Psoas muscle (tissue), 7 donors: ENCODE measurements at regions not wholly inside any gene's neighbourhood (a gene's known extent, or its start where the extent isn't known, plus 50 kb on each side); places are given as distances from the start of the nearest gene placed in this dataset.

Experiments
- ATAC-seq, 4 donors: fragments of 200-7000 bp; cut with Tn5 transposase; one replicate each; pipeline ENCODE4 v1.9.1; 2020; ENCODE audit warnings: moderate library complexity in 3 of 4, mild to moderate bottlenecking in 2 of 4
- DNase-seq, 2 donors: peaks; one replicate each; pipeline ENCODE4 v3.0.0-alpha.2; 2020
- H3K27ac ChIP-seq: fragments of 200-600 bp; one replicate; pipeline ENCODE4 v1.8.0; 2022
- H3K27me3 ChIP-seq, 3 donors: fragments of 200-600 bp in 1 of 3; one replicate each; pipeline versions ENCODE4 v1.6.1 to v1.8.0; 2013 to 2022; ENCODE audit warnings: low read length in 2 of 3, mild to moderate bottlenecking in 2 of 3, moderate library complexity in 1 of 3; ENCODE audit not compliant: insufficient read depth in 3 of 3
- H3K36me3 ChIP-seq, 2 donors: fragments of 200-600 bp in 1 of 2; one replicate each; pipeline versions ENCODE4 v1.6.1 to v1.8.0; 2013 to 2022; ENCODE audit warnings: low read depth in 1 of 2, mild to moderate bottlenecking in 1 of 2, moderate library complexity in 1 of 2; ENCODE audit not compliant: insufficient read depth in 1 of 2
- H3K4me1 ChIP-seq: fragments of 200-600 bp; one replicate; pipeline ENCODE4 v1.8.0; 2022
- H3K4me3 ChIP-seq: fragments of 200-600 bp; one replicate; pipeline ENCODE4 v1.8.0; 2022; ENCODE audit warnings: mild to moderate bottlenecking
- H3K9me3 ChIP-seq: fragments of 200-600 bp; one replicate; pipeline ENCODE4 v1.8.0; 2022
- WGBS, 3 donors: extraction: QIAGEN DNeasy Blood & Tissue Kit; methylation state at CpG; one replicate each; pipeline versions ENCODE4 v1.1.6 to v1.1.7; 2013; 5-methylcytosine and 5-hydroxymethylcytosine counted together
- intact Hi-C, 2 donors: fragments of 100-400 bp; cut with DNase I; formaldehyde crosslinking; loops; one replicate each; pipeline versions ENCODE4 v1.11.0 to v1.14.2; 2022
- TF ChIP-seq, protein P1 (sequence below): fragments of 200-600 bp; IDR thresholded peaks from one replicate; pipeline ENCODE4 v1.8.0; 2022; ENCODE audit warnings: antibody characterized with exemption
- donor health status: healthy with polysubstance abuse.
- donor health status: DM: no; HTN: no; CAD: no; lungs with moderate emphysema.
- donor health status: Bipolar disorder and iron deficiency.
- donor health status: healthy.
- donor health status: DM: yes; HTN: yes; CAD: no.
- donor health status: DM: no; HTN: no; CAD: no.
- donor health status: DM: yes; HTN: yes; CAD: no.

DNA sequence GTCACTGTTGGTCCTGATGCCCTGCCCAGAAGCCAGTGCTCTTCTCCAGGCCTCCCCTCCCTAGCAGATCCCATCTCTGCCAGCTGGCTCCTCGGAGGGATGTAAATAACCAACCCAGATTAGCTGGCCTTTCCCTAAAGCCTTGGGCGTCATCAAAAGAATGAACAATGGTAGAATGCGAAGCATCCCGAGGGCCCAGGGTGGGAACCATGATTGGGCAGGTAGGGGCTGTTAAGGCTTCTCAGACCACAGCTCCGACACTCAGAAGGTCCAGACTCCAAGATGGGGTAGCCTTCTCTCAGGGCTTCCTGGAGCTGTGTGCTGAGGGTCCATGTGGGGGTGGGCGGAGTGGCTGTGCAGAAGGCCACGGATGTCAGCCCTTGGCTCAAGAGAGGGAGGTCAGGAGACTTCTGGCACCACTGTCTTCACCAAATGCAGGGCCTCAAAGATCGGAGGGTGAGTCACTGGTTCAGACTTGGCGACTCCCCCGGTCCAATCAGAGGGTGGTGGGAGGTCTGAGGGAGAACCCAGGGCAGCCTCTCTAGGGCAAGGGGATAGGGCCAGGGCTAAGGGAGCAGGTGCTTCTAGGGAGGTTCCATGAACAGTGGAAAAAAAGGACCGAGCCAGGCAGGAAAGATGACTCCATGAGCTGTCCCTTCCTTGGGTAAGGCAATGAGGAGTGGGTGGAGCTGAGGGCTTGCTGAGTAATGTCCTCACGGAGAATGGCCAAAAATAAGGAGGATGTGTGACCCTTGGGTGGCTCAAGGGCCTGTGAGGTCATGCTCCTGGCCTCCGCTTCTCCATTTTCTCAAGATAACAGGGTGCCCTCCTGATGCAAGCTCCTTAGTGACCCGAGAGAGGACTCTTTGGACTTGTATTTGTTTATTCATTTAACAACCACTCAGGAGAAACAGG, 58.4 kb upstream of the EPS8L3 start:
- WGBS, 3 donors, result 43 to 50% (median 48%) methylated on average over 14 of the region's 14 CpGs
- ATAC-seq, result peak; percentile 70 to 78 (median 73)
- peak; percentile 82 to 83 for DNase-seq
- H3K27me3 ChIP-seq, result no peaks in the 10 kb centered on the region
- H3K9me3 ChIP-seq, result no peaks in the 10 kb centered on the region
- H3K27ac ChIP-seq, result peak overlapping the region; percentile 80
- intact Hi-C loops, result no loop called here
- H3K4me1 ChIP-seq, result peaks cover 41% of the 10 kb centered on the region
- H3K36me3 ChIP-seq, result no peaks in the 10 kb centered on the region
- TF ChIP-seq, protein P1, sequence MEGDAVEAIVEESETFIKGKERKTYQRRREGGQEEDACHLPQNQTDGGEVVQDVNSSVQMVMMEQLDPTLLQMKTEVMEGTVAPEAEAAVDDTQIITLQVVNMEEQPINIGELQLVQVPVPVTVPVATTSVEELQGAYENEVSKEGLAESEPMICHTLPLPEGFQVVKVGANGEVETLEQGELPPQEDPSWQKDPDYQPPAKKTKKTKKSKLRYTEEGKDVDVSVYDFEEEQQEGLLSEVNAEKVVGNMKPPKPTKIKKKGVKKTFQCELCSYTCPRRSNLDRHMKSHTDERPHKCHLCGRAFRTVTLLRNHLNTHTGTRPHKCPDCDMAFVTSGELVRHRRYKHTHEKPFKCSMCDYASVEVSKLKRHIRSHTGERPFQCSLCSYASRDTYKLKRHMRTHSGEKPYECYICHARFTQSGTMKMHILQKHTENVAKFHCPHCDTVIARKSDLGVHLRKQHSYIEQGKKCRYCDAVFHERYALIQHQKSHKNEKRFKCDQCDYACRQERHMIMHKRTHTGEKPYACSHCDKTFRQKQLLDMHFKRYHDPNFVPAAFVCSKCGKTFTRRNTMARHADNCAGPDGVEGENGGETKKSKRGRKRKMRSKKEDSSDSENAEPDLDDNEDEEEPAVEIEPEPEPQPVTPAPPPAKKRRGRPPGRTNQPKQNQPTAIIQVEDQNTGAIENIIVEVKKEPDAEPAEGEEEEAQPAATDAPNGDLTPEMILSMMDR, result no peak
- H3K4me3 ChIP-seq, result no peak overlapping the region

DNA sequence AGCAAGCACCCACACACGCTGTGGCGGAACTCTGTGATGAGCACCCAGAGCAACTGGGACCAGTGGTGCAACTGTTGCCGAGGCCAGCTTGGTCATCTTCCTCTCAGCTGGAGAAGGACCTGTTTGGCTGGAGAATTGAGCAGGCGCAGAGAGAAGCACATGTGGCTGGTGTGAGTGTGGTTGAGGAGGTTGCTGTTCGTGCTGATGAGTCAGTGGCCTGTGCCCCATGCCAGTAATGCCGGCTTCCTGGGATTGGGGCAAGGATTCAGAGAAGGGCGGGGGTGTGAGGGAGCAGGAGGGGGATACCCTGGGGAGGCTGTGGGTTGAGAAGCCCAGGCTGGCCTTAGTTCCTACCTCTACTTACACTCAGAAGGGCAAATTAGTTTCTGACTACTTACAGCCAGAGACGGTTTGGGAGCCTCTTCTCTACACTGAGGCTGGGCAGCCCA, 57.5 kb upstream of the EPS8L3 start:
- ATAC-seq, result peak; percentile 74 to 82 (median 80)
- H3K9me3 ChIP-seq, result no peaks in the 10 kb centered on the region
- intact Hi-C loops, result no loop called here
- WGBS, 3 donors, result 49 to 57% (median 50%) methylated on average over 8 of the region's 8 CpGs
- peak; percentile 88 to 90 for DNase-seq
- peaks cover 41% of the 10 kb centered on the region for H3K4me1 ChIP-seq
- peak overlapping the region; percentile 80 for H3K27ac ChIP-seq
- TF ChIP-seq, protein P1, result no peak
- no peaks in the 10 kb centered on the region for H3K36me3 ChIP-seq
- H3K4me3 ChIP-seq, result no peak overlapping the region
- H3K27me3 ChIP-seq, result no peaks in the 10 kb centered on the region

DNA sequence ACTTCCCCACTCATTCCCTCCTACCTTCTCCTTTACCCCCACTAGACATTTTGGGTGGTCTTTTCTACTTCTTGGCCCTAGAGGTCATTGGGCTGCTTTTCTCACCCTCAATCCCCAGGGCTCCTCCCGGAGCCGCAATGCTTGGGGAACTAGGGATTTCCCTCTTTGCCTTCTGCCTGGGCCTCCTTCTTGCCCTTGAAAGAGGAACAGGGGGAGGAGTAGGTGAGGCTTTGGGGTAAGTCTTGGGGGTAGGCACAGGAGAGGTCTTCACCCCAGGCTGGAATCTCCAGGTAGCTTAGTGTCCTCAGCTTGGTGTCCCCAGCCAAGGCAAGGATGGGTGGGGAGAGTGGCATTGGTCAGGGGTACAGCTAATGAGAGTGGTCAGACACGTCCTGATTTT, 56.2 kb upstream of the EPS8L3 start:
- Histone ChIP-seq H3K36me3 (no peaks in the 10 kb centered on the region), H3K9me3 (peaks cover 4% of the 10 kb centered on the region), H3K27me3 (no peaks in the 10 kb centered on the region), H3K27ac (no peak overlapping the region), H3K4me3 (no peak overlapping the region), H3K4me1 (peaks cover 35% of the 10 kb centered on the region)
- no peak for ATAC-seq
- no peak for DNase-seq
- TF ChIP-seq, protein P1, result no peak
- WGBS, 3 donors, result 91 to 94% (median 93%) methylated on average over 3 of the region's 3 CpGs
- intact Hi-C loops, result no loop called here

DNA sequence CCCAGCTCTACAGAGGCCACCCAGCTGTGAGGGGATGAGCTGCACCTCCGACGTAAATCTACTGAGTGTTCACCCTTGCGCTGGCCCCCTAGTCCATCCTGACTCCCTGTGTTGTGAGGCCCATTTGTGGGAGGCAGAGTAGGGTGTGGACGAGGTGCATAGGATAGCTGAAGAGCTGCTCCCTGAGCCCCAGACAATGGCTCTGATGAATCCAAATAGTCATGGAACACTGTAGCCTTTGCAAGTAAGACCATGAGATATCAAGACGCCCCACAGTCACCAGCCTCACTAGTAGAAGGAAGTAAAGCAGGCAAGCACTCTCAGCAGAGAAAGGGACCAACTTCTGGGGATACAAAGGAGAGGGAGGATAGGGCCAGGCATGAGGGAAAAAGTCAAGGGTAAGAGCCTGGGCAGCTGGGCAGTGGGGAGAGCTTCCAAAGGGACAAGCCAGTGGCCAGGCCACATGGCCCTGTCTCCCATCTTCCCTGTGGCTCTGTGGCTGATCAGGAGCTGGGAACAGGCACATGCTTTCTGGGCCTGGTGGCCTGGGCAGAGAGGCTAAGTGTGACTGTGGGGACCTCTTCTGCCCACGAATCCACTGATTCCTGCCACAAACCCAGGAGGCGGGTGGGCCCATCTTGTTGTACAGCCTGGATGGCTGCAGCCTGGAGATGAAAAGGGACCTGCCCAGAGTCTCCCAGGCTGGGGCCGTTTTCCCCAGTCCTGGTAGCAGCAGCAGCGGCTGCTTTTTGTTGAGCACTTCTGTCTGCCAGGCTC, 55.5 kb upstream of the EPS8L3 start:
- intact Hi-C loops, result no loop called here
- TF ChIP-seq, protein P1, result no peak
- peaks cover 30% of the 10 kb centered on the region for H3K4me1 ChIP-seq
- ATAC-seq (no peak), DNase-seq (no peak)
- no peaks in the 10 kb centered on the region for H3K27me3 ChIP-seq
- H3K27ac ChIP-seq, result no peak overlapping the region
- peaks cover 4% of the 10 kb centered on the region for H3K9me3 ChIP-seq
- H3K4me3 ChIP-seq, result no peak overlapping the region
- no peaks in the 10 kb centered on the region for H3K36me3 ChIP-seq
- 92 to 94% (median 93%) methylated on average over 9 of the region's 9 CpGs for whole genome bisulfite sequencing, 3 donors
